ENCODE measurements at regions not wholly inside any gene's neighbourhood (a gene's known extent, or its start where the extent isn't known, plus 50 kb on each side); places are given as distances from the start of the nearest gene placed in this dataset.

DNA sequence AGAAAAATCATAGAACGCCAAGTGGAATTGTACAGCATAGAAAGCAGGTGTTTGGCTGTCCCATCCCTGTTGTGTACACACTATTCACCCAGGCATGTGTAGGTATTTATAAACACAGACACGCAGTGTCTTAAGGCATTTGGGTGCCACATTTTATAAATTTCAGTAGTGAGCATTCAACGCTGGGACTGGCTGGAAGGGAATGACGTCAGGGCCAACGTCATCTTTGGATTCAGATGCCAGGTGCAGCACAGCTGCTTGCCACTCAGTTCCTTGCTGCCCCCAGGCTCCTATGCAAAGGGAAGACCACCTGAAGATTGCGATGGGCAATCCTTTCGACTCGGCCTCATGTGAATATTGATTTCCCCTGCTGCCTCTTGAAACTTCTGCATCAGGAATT lies 461.7 kb upstream of the SOX11 start:
- TF ChIP-seq, protein P1, sequence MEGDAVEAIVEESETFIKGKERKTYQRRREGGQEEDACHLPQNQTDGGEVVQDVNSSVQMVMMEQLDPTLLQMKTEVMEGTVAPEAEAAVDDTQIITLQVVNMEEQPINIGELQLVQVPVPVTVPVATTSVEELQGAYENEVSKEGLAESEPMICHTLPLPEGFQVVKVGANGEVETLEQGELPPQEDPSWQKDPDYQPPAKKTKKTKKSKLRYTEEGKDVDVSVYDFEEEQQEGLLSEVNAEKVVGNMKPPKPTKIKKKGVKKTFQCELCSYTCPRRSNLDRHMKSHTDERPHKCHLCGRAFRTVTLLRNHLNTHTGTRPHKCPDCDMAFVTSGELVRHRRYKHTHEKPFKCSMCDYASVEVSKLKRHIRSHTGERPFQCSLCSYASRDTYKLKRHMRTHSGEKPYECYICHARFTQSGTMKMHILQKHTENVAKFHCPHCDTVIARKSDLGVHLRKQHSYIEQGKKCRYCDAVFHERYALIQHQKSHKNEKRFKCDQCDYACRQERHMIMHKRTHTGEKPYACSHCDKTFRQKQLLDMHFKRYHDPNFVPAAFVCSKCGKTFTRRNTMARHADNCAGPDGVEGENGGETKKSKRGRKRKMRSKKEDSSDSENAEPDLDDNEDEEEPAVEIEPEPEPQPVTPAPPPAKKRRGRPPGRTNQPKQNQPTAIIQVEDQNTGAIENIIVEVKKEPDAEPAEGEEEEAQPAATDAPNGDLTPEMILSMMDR (IDR thresholded peaks at IDR 0.05; ENCODE audit: borderline replicate concordance, control extremely low read depth, extremely low read depth, insufficient read depth, missing control alignments), result no peak
- DNase-seq (ENCODE audit: low spot score), result no peak
- in situ Hi-C loops (cut with MboI; ENCODE audit: low sequenced_read_pairs, unreplicated experiment), result no loop called here

DNA sequence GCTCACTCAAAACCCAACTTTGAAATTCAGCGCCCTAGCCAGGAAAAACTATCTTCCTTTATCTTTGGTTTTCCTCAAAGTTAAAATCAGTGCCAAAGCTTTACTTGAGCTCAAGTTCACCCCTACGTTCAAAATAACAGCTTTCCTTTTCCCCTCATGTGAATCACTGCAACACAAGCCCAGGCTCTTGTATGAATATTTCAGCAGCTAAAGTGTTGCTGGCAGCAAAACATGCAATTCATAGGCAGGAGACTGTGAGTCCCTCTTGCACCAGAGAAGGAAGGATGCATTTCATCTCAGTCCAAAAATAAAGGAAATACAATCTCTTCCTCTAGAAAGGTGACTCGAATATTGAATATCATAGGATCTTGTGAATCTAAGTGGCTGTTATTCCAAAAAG lies 461.3 kb upstream of the SOX11 start:
- no peak for DNase-seq (ENCODE audit: low spot score)
- TF ChIP-seq, protein P1 (IDR thresholded peaks at IDR 0.05; ENCODE audit: borderline replicate concordance, control extremely low read depth, extremely low read depth, insufficient read depth, missing control alignments), result no peak
- in situ Hi-C loops (cut with MboI; ENCODE audit: low sequenced_read_pairs, unreplicated experiment), result no loop called here

DNA sequence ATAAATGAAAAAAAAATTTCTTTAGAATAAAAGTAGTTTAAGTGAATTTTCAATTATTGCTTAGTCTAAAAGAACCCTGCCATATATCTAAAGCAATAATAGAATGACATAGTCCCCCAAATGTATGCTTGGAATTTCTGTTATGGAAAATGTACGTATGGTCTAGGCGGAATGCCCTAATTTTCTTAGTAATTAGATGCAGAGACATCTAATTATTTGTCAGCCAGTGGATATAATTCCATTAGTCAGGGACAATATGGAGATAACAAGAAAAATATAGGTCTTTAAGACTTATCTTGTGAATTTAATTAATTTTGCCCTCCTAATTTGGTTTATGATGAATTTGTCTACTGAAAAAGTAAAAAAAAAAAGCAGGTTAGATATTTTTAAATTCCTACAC lies 460.9 kb upstream of the SOX11 start:
- TF ChIP-seq, protein P1 (IDR thresholded peaks at IDR 0.05; ENCODE audit: borderline replicate concordance, control extremely low read depth, extremely low read depth, insufficient read depth, missing control alignments), result no peak
- no peak for DNase-seq (ENCODE audit: low spot score)
- in situ Hi-C loops (cut with MboI; ENCODE audit: low sequenced_read_pairs, unreplicated experiment), result no loop called here

DNA sequence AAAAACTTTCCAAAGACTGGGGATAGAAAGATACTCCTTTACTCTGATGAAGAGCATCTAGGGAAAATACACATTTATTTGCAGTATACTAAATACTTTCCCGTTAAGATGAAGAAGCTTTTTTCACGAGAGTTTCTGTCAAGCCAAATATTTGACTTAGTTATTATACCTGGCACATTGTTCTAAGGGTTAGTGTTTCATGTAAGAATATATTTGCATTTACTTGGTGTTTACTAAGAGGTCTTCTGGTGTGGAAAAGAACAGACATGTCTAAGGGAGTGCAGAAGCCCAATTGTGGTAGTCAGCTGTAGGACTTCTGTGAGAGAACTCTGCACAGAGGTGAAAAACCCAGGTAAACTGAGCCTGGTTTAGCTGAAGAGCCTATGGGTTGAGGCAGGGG lies 457.6 kb upstream of the SOX11 start:
- TF ChIP-seq, protein P1 (IDR thresholded peaks at IDR 0.05; ENCODE audit: borderline replicate concordance, control extremely low read depth, extremely low read depth, insufficient read depth, missing control alignments), result no peak
- DNase-seq (ENCODE audit: low spot score), result no peak
- in situ Hi-C loops (cut with MboI; ENCODE audit: low sequenced_read_pairs, unreplicated experiment), result no loop called here

DNA sequence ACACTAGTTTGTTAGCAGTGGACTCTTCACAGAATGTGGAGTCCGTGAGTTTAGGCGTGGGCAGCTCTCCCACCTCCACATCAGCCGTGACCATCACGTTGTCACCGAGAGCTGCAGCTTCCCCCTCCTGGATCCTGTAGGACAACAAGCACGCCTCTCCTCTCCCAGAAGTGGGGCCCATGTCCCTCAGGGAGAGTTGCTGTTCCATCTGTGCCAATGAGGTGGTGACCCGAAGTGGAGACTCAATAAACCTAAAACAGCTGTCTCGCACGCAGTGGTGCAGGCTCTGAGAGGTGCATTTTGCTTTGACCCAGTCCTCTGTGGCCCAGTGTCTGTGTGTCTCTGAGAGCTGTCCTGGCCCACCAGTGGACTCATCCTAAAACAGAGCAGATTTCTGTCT lies 456.5 kb upstream of the SOX11 start:
- DNase-seq (ENCODE audit: low spot score), result no peak
- in situ Hi-C loops (cut with MboI; ENCODE audit: low sequenced_read_pairs, unreplicated experiment), result no loop called here
- TF ChIP-seq, protein P1 (IDR thresholded peaks at IDR 0.05; ENCODE audit: borderline replicate concordance, control extremely low read depth, extremely low read depth, insufficient read depth, missing control alignments), result no peak

DNA sequence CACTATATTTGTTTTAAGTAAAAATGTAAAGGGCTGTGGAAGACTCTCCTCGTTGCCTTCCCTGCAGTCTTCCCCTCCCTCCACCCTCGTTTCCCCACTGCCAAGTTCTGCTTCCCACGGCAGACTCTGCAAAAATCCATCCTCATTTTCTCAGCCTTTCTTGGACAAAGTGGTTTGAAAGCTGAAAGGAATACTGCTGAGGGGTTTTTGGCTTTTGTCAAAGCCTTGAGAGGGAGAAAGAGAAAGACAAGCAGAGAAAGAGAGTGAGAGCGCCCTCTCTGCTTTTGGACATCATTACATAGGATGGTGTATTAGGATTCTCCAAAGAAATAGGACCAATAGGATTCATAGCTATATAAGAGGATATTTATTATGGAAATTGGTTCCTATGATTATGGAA lies 455.9 kb upstream of the SOX11 start:
- in situ Hi-C loops (cut with MboI; ENCODE audit: low sequenced_read_pairs, unreplicated experiment), result no loop called here
- TF ChIP-seq, protein P1 (IDR thresholded peaks at IDR 0.05; ENCODE audit: borderline replicate concordance, control extremely low read depth, extremely low read depth, insufficient read depth, missing control alignments), result no peak
- DNase-seq (ENCODE audit: low spot score), result no peak

DNA sequence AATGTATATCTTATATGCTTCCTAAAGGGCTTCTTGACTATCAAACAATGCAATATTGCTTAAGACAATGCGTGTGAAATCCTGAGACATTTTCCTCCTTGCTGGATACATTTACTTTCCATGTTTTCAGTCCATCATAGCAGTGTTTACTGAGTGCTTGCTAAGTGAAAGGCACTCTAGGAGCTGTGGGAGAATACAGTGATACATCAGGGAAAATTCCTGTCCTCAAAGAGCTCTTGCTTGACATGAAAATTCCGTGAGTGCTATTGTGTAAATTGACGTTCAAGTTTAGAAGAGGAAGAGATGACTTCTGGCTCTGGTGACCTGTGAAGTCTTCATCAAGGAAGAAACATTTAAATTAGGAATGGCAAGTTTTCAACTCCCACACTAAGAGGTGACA lies 449.4 kb upstream of the SOX11 start:
- in situ Hi-C loops (cut with MboI; ENCODE audit: low sequenced_read_pairs, unreplicated experiment), result no loop called here
- DNase-seq (ENCODE audit: low spot score), result no peak
- TF ChIP-seq, protein P1 (IDR thresholded peaks at IDR 0.05; ENCODE audit: borderline replicate concordance, control extremely low read depth, extremely low read depth, insufficient read depth, missing control alignments), result no peak
